Activated CD4-positive, alpha-beta T cell treated with anti-CD3 and anti-CD28 coated beads for 24 hours (primary cell): ENCODE measurements at regions not wholly inside any gene's neighbourhood (a gene's known extent, or its start where the extent isn't known, plus 50 kb on each side); places are given as distances from the start of the nearest gene placed in this dataset.

Source experiments
- DNase-seq, 2 donors: peaks; one replicate each; pipeline ENCODE4 v3.0.0-alpha.2; 2020; ENCODE audit warnings: low read depth in 2 of 2

DNA sequence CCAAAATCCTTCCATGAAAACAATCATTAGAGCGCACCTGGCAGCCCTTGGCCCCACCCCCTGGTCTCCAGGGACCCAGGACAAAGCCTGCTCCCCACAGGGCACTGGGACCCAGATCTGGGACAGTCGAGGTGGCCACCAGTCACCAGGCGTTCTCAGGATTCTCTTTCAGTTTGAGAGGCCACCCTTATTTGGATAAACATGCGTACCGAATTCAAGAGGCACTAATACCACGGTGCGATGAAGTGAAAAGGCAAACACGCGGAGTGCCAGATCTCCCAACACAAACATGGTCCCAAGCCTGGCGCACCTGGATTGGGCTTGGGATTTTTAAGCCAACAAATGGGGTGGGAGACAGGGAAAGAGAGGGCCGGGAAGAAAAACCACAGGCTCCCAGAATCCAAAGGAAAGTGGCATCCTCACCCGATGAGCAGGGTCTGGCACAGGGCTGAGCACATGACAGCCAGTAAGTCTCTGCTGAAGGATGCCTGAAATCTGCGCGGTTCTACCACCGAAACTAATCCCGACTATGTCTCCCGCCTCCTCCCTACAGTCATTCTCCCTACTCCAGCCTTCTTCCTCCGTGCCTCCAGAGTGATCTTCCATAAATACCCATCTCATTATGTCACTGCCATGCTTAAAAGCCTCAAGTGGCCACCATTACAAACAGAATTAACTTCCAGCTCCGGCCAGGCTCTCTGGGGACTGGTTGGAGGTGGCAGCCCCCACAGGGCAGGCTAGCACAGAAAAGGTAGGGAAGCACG is 60.9 kb upstream of the KLHL29 start:
- DNase-seq, result no peak

DNA sequence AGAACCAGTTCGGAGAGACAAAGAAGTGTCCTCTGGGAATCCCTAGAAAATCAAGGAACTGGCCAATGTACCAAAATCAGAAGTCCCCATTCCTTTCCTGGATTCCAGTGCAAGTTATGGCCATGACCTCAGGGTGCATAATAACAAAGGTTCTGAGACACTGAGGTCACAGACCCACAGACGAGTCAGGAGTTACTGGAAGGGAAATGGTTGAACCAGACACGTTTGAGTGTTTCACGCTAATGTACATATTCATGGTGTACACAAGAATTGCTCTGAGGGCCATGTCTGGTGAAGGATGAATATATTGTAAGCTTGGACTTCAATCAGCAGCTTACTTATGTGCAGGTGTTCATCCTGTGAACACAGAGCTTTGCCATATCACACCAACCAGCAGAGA is 58.6 kb upstream of the KLHL29 start:
- DNase-seq, result no peak

DNA sequence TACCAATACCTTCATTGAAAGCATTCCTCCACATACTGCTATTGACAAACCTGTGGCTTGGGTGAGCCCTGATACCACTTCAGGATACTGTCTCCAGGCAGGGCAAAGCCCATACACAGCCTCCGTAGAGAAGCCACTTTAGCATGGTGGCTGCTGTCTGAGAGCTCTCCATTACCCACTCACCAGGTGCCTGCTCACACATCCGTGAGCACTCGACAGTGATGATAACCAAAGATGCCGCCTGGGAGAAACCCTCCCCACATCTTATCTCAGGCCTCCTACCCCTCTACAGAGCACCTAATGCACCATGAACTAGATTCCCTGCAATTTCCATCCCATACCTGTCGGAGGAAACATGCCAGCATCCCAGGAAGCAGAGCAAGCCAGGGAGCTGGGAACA is 57.6 kb upstream of the KLHL29 start:
- no peak for DNase-seq

DNA sequence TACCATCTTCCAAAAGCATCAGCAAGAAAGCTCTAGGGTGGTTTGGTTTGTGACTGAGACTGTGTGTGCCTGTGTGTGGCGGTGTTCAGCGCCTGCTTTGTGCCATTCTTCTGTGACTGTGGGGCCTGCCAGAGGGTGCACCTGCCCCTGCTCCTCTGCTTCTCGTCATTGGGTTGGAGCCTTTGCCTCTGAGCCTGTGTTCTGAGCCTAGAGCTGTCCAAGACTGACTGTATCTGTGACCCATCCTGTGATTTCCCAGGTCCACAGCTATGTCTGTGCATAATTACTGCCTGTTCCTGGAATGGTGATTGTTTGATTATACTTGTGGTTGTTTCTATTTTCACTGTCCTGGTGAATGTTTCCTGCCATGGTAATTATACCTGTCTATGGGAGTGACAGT is 57.1 kb upstream of the KLHL29 start:
- DNase-seq, result no peak

DNA sequence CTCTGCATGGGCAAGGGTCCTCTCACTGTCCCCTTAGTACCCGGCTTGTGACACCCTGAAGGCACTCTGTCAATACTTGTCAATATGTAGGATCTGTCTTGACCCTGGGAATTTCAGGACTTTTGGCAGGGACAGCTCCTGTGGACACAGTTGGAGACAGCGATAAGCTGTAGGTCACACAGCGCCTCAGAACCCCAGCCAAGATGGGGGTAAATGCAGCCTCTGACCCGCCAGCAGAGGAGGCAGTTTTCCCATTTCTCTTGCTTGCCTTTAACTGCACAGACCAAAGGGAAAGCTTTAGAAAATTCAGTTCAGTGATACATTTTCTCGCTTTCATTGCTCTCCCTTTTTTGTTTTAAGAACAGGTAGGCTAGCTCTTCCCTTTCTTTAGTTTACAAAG is 54.8 kb upstream of the KLHL29 start:
- DNase-seq, result no peak
